ENCODE measurements at regions not wholly inside any gene's neighbourhood (a gene's known extent, or its start where the extent isn't known, plus 50 kb on each side); places are given as distances from the start of the nearest gene placed in this dataset.

DNA sequence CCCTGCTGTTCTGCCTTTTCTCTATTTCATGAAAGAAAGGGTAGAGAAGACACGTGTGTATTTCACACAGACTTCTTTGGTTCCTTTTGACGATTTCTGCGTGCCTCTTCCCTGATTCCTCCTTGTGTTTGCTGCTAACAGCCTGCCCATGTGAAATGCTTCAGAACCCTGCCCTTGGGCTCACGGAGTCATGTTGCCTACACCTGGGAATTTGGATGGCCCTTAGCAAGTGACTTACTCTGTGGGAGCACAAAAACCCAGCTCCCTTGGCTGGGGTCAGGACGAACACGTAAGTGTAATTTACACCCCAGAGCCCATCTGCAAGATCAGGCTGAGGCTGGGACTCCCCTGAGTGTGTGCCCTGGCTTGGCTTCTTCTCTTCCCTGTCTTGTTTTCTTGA lies 220.3 kb upstream of the BCOR start:
- intact Hi-C loops (cut with micrococcal nuclease) (no loop called here), dilution Hi-C loops (cut with MboI; ENCODE audit: extremely low pct_ligation_motif_present, low sequenced_read_pairs) (no loop called here)
- ChIA-PET POLR2A (no interaction called here), CTCF (no interaction called here)
- no peaks in the 10 kb centered on the region for H3K27me3 ChIP-seq (ENCODE audit: control insufficient read depth in 2 of 2, insufficient read depth in 2 of 2, low read length in 2 of 2)
- H3K4me2 ChIP-seq (ENCODE audit: insufficient read depth, low read length): no peak overlapping the region
- no peak overlapping the region for H3K27ac ChIP-seq (ENCODE audit: insufficient read depth, low read depth, low read length)
- H3K9ac ChIP-seq (replicated peaks; ENCODE audit: extremely low read depth, insufficient read depth, low read length): no peak overlapping the region
- H3K9me1 ChIP-seq (replicated peaks; ENCODE audit: control insufficient read depth, extremely low read depth, insufficient read depth, low read length): no peaks in the 10 kb centered on the region
- DNase-seq (ENCODE audit: low read depth, low spot score): no peak
- H3K4me3 ChIP-seq (replicated peaks in 1 of 3; ENCODE audit: insufficient read depth in 1 of 3, low read depth in 1 of 3, low read length in 3 of 3): no peak overlapping the region
- BruUV-seq (replicated peaks): no TSS peak
- H3K4me1 ChIP-seq (ENCODE audit: control insufficient read depth, extremely low read depth, insufficient read depth, low read length): no peaks in the 10 kb centered on the region
- no peaks in the 10 kb centered on the region for H3K9me3 ChIP-seq (replicated peaks; ENCODE audit: control insufficient read depth, insufficient read depth, low read length)
- H3K79me2 ChIP-seq (ENCODE audit: control insufficient read depth, insufficient read depth, low read length): no peaks in the 10 kb centered on the region
- no peaks in the 10 kb centered on the region for H4K20me1 ChIP-seq (replicated peaks; ENCODE audit: control insufficient read depth, extremely low read depth, insufficient read depth, low read length)
- TF ChIP-seq, protein P1, sequence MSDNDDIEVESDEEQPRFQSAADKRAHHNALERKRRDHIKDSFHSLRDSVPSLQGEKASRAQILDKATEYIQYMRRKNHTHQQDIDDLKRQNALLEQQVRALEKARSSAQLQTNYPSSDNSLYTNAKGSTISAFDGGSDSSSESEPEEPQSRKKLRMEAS (IDR thresholded peaks at IDR 0.05; ENCODE audit: insufficient read depth, insufficient read length): no peak
- TF ChIP-seq FOS (IDR thresholded peaks at IDR 0.05; ENCODE audit: borderline replicate concordance, insufficient read depth, low read length): no peak
- no peak for TF ChIP-seq GATA2 (IDR thresholded peaks at IDR 0.05; ENCODE audit: insufficient read depth, insufficient read length, low read depth, low read length)
- TF ChIP-seq, protein P2, sequence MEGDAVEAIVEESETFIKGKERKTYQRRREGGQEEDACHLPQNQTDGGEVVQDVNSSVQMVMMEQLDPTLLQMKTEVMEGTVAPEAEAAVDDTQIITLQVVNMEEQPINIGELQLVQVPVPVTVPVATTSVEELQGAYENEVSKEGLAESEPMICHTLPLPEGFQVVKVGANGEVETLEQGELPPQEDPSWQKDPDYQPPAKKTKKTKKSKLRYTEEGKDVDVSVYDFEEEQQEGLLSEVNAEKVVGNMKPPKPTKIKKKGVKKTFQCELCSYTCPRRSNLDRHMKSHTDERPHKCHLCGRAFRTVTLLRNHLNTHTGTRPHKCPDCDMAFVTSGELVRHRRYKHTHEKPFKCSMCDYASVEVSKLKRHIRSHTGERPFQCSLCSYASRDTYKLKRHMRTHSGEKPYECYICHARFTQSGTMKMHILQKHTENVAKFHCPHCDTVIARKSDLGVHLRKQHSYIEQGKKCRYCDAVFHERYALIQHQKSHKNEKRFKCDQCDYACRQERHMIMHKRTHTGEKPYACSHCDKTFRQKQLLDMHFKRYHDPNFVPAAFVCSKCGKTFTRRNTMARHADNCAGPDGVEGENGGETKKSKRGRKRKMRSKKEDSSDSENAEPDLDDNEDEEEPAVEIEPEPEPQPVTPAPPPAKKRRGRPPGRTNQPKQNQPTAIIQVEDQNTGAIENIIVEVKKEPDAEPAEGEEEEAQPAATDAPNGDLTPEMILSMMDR (IDR thresholded peaks at IDR 0.05; ENCODE audit: extremely low read depth in 1 of 2, insufficient read depth in 1 of 2, low read depth in 1 of 2, low read length in 2 of 2): no peak
- TF ChIP-seq POLR2A (IDR thresholded peaks at IDR 0.05; ENCODE audit: low read depth, low read length): no peak
- no peak for TF ChIP-seq EZH2 (IDR thresholded peaks at IDR 0.05; ENCODE audit: borderline replicate concordance, low read depth, low read length, severe bottlenecking)
- TF ChIP-seq POLR2AphosphoS5 (IDR thresholded peaks at IDR 0.05; ENCODE audit: insufficient read depth, low read depth, low read length): no peak
- no peak for TF ChIP-seq MYC (IDR thresholded peaks at IDR 0.05; ENCODE audit: low read depth, low read length)
- no peak for TF ChIP-seq JUN (IDR thresholded peaks at IDR 0.05; ENCODE audit: borderline replicate concordance, insufficient read depth, insufficient read length, low read depth)
- H2AFZ ChIP-seq (ENCODE audit: low read depth, low read length): no peak overlapping the region
- H3K36me3 ChIP-seq (ENCODE audit: control insufficient read depth in 2 of 2, extremely low read depth in 1 of 2, insufficient read depth in 2 of 2, low read length in 2 of 2): no peaks in the 10 kb centered on the region
- FAIRE-seq: no peak

Measured in endothelial cell of umbilical vein (primary cell).